IMR-90 (cell line): ENCODE measurements at regions not wholly inside any gene's neighbourhood (a gene's known extent, or its start where the extent isn't known, plus 50 kb on each side); places are given as distances from the start of the nearest gene placed in this dataset.

Source experiments
- ATAC-seq: fragments of 200-7000 bp; cut with Tn5 transposase; 2 replicates; pipeline ENCODE4 v1.9.1; 2020; ENCODE audit warnings: low read depth, mild to moderate bottlenecking, moderate library complexity
- BruUV-seq: library from RNA; stranded (reverse); fragments of 400-500 nt; replicated peaks from 2 replicates; lab custom pipeline; 2021; lab: Mats Ljungman, UMichigan
- CTCF ChIA-PET: fragments of 300-600 bp; formaldehyde crosslinking; extraction: SDS; loops from one replicate; lab custom pipeline; 2021; ENCODE audit warnings: antibody characterized with exemption; lab: Yijun Ruan, JAX
- POLR2A ChIA-PET: fragments of 300-600 bp; sonication (Branson Sonifier 250); formaldehyde crosslinking; loops from one replicate; lab custom pipeline; 2022; ENCODE audit warnings: antibody characterized with exemption; ENCODE audit not compliant: unreplicated experiment; lab: Charles Lee
- DNase-seq: peaks from one replicate; pipeline ENCODE4 v3.0.0; 2013
- H2AFZ ChIP-seq: replicated peaks from 2 replicates; pipeline ENCODE3; 2013; ENCODE audit warnings: low read length, mild to moderate bottlenecking; ENCODE audit not compliant: poor library complexity
- H2AK5ac ChIP-seq: 2 replicates; pipeline ENCODE4 v1.6.1; 2013; ENCODE audit warnings: low read depth, low read length, inconsistent platforms
- H2AK9ac ChIP-seq: replicated peaks from 2 replicates; pipeline ENCODE3; 2013; ENCODE audit warnings: mild to moderate bottlenecking, low read depth, low read length, moderate library complexity; ENCODE audit not compliant: poor library complexity
- H2BK120ac ChIP-seq: 2 replicates; pipeline ENCODE4 v1.6.1; 2013; ENCODE audit warnings: low read depth, low read length, inconsistent platforms
- H2BK15ac ChIP-seq: 3 replicates; pipeline ENCODE4 v1.6.1; 2013; ENCODE audit warnings: low read depth, low read length, inconsistent platforms
- H2BK20ac ChIP-seq: 2 replicates; pipeline ENCODE4 v1.6.1; 2013; ENCODE audit warnings: low read depth, mild to moderate bottlenecking, inconsistent platforms, low read length, moderate library complexity
- H2BK5ac ChIP-seq: 2 replicates; pipeline ENCODE4 v1.6.1; 2013; ENCODE audit warnings: mild to moderate bottlenecking, low read depth, low read length, inconsistent platforms; ENCODE audit not compliant: poor library complexity, severe bottlenecking
- H3K14ac ChIP-seq: replicated peaks from 2 replicates; pipeline ENCODE4 v1.6.1; 2013; ENCODE audit warnings: low read depth, low read length, inconsistent platforms
- H3K18ac ChIP-seq: 2 replicates; pipeline ENCODE4 v1.6.1; 2013; ENCODE audit warnings: low read depth, low read length, control low read depth
- H3K23ac ChIP-seq: 2 replicates; pipeline ENCODE4 v1.6.1; 2013; ENCODE audit warnings: low read depth, low read length, inconsistent platforms
- H3K27ac ChIP-seq: 2 replicates; pipeline ENCODE4 v1.5.1; 2013; ENCODE audit warnings: mild to moderate bottlenecking, control low read depth, low read length; ENCODE audit not compliant: insufficient read depth
- H3K27me3 ChIP-seq: 2 replicates; pipeline ENCODE4 v1.6.1; 2013; ENCODE audit warnings: low read length; ENCODE audit not compliant: control insufficient read depth, insufficient read depth
- H3K36me3 ChIP-seq: 2 replicates; pipeline ENCODE4 v1.6.1; 2013; ENCODE audit warnings: low read length, mixed read lengths; ENCODE audit not compliant: control insufficient read depth, insufficient read depth
- H3K4ac ChIP-seq: 2 replicates; pipeline ENCODE4 v1.6.1; 2013; ENCODE audit warnings: low read depth, low read length, inconsistent platforms
- H3K4me1 ChIP-seq: 2 replicates; pipeline ENCODE4 v1.6.1; 2013; ENCODE audit warnings: low read length, mixed read lengths; ENCODE audit not compliant: control insufficient read depth, insufficient read depth
- H3K4me2 ChIP-seq: 2 replicates; pipeline ENCODE4 v1.6.1; 2013; ENCODE audit warnings: low read depth, mild to moderate bottlenecking, control low read depth, low read length, moderate library complexity
- H3K4me3 ChIP-seq: 2 replicates; pipeline ENCODE4 v1.5.1; 2013; ENCODE audit warnings: low read depth, mild to moderate bottlenecking, control low read depth, low read length, moderate library complexity; ENCODE audit not compliant: insufficient read depth
- H3K56ac ChIP-seq: 2 replicates; pipeline ENCODE4 v1.6.1; 2013; ENCODE audit warnings: low read length, inconsistent platforms; ENCODE audit not compliant: insufficient read depth; ENCODE audit errors: extremely low read depth
- H3K79me1 ChIP-seq, 2 experiments: 2 replicates each; pipeline ENCODE4 v1.6.1; 2013; ENCODE audit warnings: low read length in 2 of 2, inconsistent platforms in 1 of 2, low read depth in 1 of 2
- H3K9ac ChIP-seq: 2 replicates; pipeline ENCODE4 v1.6.1; 2013; ENCODE audit warnings: low read depth, low read length, control low read depth
- H3K9me1 ChIP-seq: 2 replicates; pipeline ENCODE4 v1.6.1; 2013; ENCODE audit warnings: low read length, inconsistent platforms; ENCODE audit not compliant: insufficient read depth
- H3K9me3 ChIP-seq: 2 replicates; pipeline ENCODE4 v1.6.1; 2013; ENCODE audit warnings: low read length; ENCODE audit not compliant: control insufficient read depth, insufficient read depth
- H4K20me1 ChIP-seq: 2 replicates; pipeline ENCODE4 v1.6.1; 2013; ENCODE audit warnings: low read length, inconsistent platforms; ENCODE audit not compliant: insufficient read depth
- H4K5ac ChIP-seq: 2 replicates; pipeline ENCODE4 v1.6.1; 2013; ENCODE audit warnings: mild to moderate bottlenecking, low read depth, low read length, control low read depth
- H4K8ac ChIP-seq, 2 experiments: 2 replicates each; pipeline ENCODE4 v1.6.1; 2013; ENCODE audit warnings: low read depth in 2 of 2, low read length in 2 of 2, control low read depth in 1 of 2, inconsistent platforms in 1 of 2
- H4K91ac ChIP-seq: 2 replicates; pipeline ENCODE4 v1.6.1; 2013; ENCODE audit warnings: low read depth, low read length, inconsistent platforms; ENCODE audit not compliant: insufficient read depth
- BHLHE40 ChIP-seq: fragments of 150-350 bp; IDR thresholded peaks from 2 replicates; pipeline ENCODE4 v1.6.1; 2016; ENCODE audit warnings: mild to moderate bottlenecking, low read depth, low read length
- CEBPB ChIP-seq: IDR thresholded peaks from 2 replicates; pipeline ENCODE4 v1.6.1; 2012; ENCODE audit warnings: low read depth, low read length, improper control_type of control experiment
- CHD1 ChIP-seq: IDR thresholded peaks from 2 replicates; pipeline ENCODE4 v1.6.1; 2012; ENCODE audit warnings: low read depth, low read length, improper control_type of control experiment
- CTCF ChIP-seq: conservative IDR thresholded peaks from 2 replicates; pipeline ENCODE4 v1.5.1; 2012; ENCODE audit warnings: mild to moderate bottlenecking, low read depth, low read length, improper control_type of control experiment
- MAFK ChIP-seq: IDR thresholded peaks from 2 replicates; pipeline ENCODE4 v1.6.1; 2012; ENCODE audit warnings: low read depth, low read length, improper control_type of control experiment
- MXI1 ChIP-seq: IDR thresholded peaks from 2 replicates; pipeline ENCODE4 v1.6.1; 2012; ENCODE audit warnings: low read depth, mild to moderate bottlenecking, low read length, moderate library complexity, borderline replicate concordance
- NFE2L2 ChIP-seq: fragments of 150-350 bp; IDR thresholded peaks from 2 replicates; pipeline ENCODE4 v1.6.1; 2016; ENCODE audit warnings: low read depth, mild to moderate bottlenecking, low read length
- POLR2A ChIP-seq: IDR thresholded peaks from 2 replicates; pipeline ENCODE4 v1.6.1; 2012; ENCODE audit warnings: mild to moderate bottlenecking, low read depth, low read length
- RAD21 ChIP-seq: IDR thresholded peaks from 2 replicates; pipeline ENCODE4 v1.6.1; 2012; ENCODE audit warnings: low read length, improper control_type of control experiment
- RCOR1 ChIP-seq: IDR thresholded peaks from 2 replicates; pipeline ENCODE4 v1.6.1; 2012; ENCODE audit warnings: mild to moderate bottlenecking, low read length, improper control_type of control experiment; ENCODE audit not compliant: insufficient replicate concordance
- RFX5 ChIP-seq: IDR thresholded peaks from 2 replicates; pipeline ENCODE4 v1.8.0; 2012; ENCODE audit warnings: low read depth, mild to moderate bottlenecking, low read length, moderate library complexity
- USF2 ChIP-seq: fragments of 150-350 bp; IDR thresholded peaks from 2 replicates; pipeline ENCODE4 v1.6.1; 2017; ENCODE audit warnings: mild to moderate bottlenecking, antibody characterized with exemption, low read length, low read depth
- WGBS, 2 experiments: methylation state at CpG; one replicate each; pipeline versions ENCODE4 v1.1.5 to v1.1.7; 2013; ENCODE audit warnings: missing lambda C conversion rate in 2 of 2; ENCODE audit not compliant: insufficient read length in 1 of 2; ENCODE audit errors: extremely low coverage in 2 of 2; 5-methylcytosine and 5-hydroxymethylcytosine counted together
- dilution Hi-C: fragments of 300-500 bp; cut with HindIII; formaldehyde crosslinking; loops from one replicate; pipeline ENCODE4 v1.14.3; 2018; ENCODE audit warnings: low sequenced_read_pairs; ENCODE audit not compliant: unreplicated experiment
- in situ Hi-C: fragments of 300-500 bp; cut with MboI; formaldehyde crosslinking; loops from 3 replicates; pipeline ENCODE4 v1.14.3; 2019; ENCODE audit warnings: low sequenced_read_pairs, inconsistent platforms, mixed read lengths
- intact Hi-C: fragments of 100-400 bp; cut with micrococcal nuclease; formaldehyde crosslinking; loops from 2 replicates; pipeline ENCODE4 v1.10.0; 2022

GRCh38 chr1:68767941-68768340, 271.1 kb upstream of the DEPDC1 start:
- H3K9me1 ChIP-seq: no peaks in the 10 kb centered on the region
- no peak overlapping the region for H3K4me3 ChIP-seq
- intact Hi-C loops: no loop called here
- POLR2A ChIA-PET: no interaction called here
- H3K23ac ChIP-seq: no peak overlapping the region
- no peaks in the 10 kb centered on the region for H4K20me1 ChIP-seq
- CTCF ChIA-PET: no interaction called here
- no peak overlapping the region for H2AFZ ChIP-seq
- H4K91ac ChIP-seq: no peak overlapping the region
- no peak overlapping the region for H3K4ac ChIP-seq
- H2BK15ac ChIP-seq: no peak overlapping the region
- no peaks in the 10 kb centered on the region for H3K9me3 ChIP-seq
- ATAC-seq: no peak
- in situ Hi-C loops: no loop called here
- no peak overlapping the region for H3K27ac ChIP-seq
- H3K18ac ChIP-seq: no peak overlapping the region
- H3K56ac ChIP-seq: no peak overlapping the region
- no peak overlapping the region for H3K14ac ChIP-seq
- WGBS, 2 experiments: no CpG with 5 or more reads among the region's 1 CpG
- no peak overlapping the region for H3K9ac ChIP-seq
- no peaks in the 10 kb centered on the region for H3K27me3 ChIP-seq
- DNase-seq: no peak
- TF ChIP-seq MXI1 (no peak), RCOR1 (no peak), CHD1 (no peak), USF2 (no peak), CEBPB (no peak), CTCF (no peak), NFE2L2 (no peak), RAD21 (no peak), POLR2A (no peak), MAFK (no peak), BHLHE40 (no peak), RFX5 (no peak)
- no TSS peak for BruUV-seq
- no peaks in the 10 kb centered on the region for H3K4me1 ChIP-seq
- no peak overlapping the region for H2BK20ac ChIP-seq
- no peak overlapping the region for H2AK5ac ChIP-seq
- no peak overlapping the region for H4K8ac ChIP-seq
- dilution Hi-C loops: no loop called here
- H3K4me2 ChIP-seq: no peak overlapping the region
- no peaks in the 10 kb centered on the region for H3K79me1 ChIP-seq
- H4K5ac ChIP-seq: no peak overlapping the region
- no peak overlapping the region for H2BK120ac ChIP-seq
- H2AK9ac ChIP-seq: no peak overlapping the region
- no peak overlapping the region for H2BK5ac ChIP-seq
- no peaks in the 10 kb centered on the region for H3K36me3 ChIP-seq
